WTC11 (cell line): ENCODE measurements at regions not wholly inside any gene's neighbourhood (a gene's known extent, or its start where the extent isn't known, plus 50 kb on each side); places are given as distances from the start of the nearest gene placed in this dataset.
"Not testable (repeated sequence)": the region's sequence is repeated elsewhere in the genome, so short reads cannot be mapped to it uniquely, and the experiment has no call there.

Experiments
- CTCF ChIP-seq: fragments of 200-600 bp; IDR thresholded peaks from 2 replicates; pipeline ENCODE4 v1.8.0; 2022; ENCODE audit warnings: antibody characterized with exemption
- ESRRA ChIP-seq: sonication (generic); formaldehyde crosslinking; IDR thresholded peaks from 2 replicates; pipeline ENCODE4 v1.8.1; 2022; ENCODE audit warnings: mild to moderate bottlenecking, missing genetic modification reagents, borderline replicate concordance
- FOXJ3 ChIP-seq: sonication (generic); formaldehyde crosslinking; IDR thresholded peaks from 2 replicates; pipeline ENCODE4 v1.9.0; 2021; ENCODE audit warnings: missing genetic modification reagents, mild to moderate bottlenecking, borderline replicate concordance
- FOXP4 ChIP-seq: sonication (generic); formaldehyde crosslinking; IDR thresholded peaks from 2 replicates; pipeline ENCODE4 v1.8.0; 2022; ENCODE audit warnings: mild to moderate bottlenecking, missing genetic modification reagents
- GABPB1 ChIP-seq: sonication (generic); formaldehyde crosslinking; IDR thresholded peaks from 2 replicates; pipeline ENCODE4 v1.8.1; 2023; ENCODE audit warnings: mild to moderate bottlenecking, missing genetic modification reagents
- NFE2L1 ChIP-seq: sonication (generic); formaldehyde crosslinking; IDR thresholded peaks from 2 replicates; pipeline ENCODE4 v1.8.1; 2023; ENCODE audit warnings: missing genetic modification reagents
- NR2C2 ChIP-seq: sonication (generic); formaldehyde crosslinking; IDR thresholded peaks from 2 replicates; pipeline ENCODE4 v1.8.0; 2022; ENCODE audit warnings: mild to moderate bottlenecking, missing genetic modification reagents
- NR3C1 ChIP-seq: sonication (generic); formaldehyde crosslinking; conservative IDR thresholded peaks from 2 replicates; pipeline ENCODE4 v1.8.1; 2023; ENCODE audit warnings: low read depth, mild to moderate bottlenecking, missing genetic modification reagents
- SP1 ChIP-seq: sonication (generic); formaldehyde crosslinking; conservative IDR thresholded peaks from 2 replicates; pipeline ENCODE4 v1.8.1; 2022; ENCODE audit warnings: missing genetic modification reagents
- ZBTB21 ChIP-seq: sonication (generic); formaldehyde crosslinking; IDR thresholded peaks from 2 replicates; pipeline ENCODE4 v1.8.1; 2023; ENCODE audit warnings: mild to moderate bottlenecking, missing genetic modification reagents, borderline replicate concordance
- ZNF232 ChIP-seq: sonication (generic); formaldehyde crosslinking; IDR thresholded peaks from 2 replicates; pipeline ENCODE4 v1.8.0; 2022; ENCODE audit warnings: mild to moderate bottlenecking, missing genetic modification reagents
- ZNF423 ChIP-seq: fragments of 250-450 bp; sonication (Bioruptor Pico); IDR thresholded peaks from 2 replicates; pipeline ENCODE4 v2.1.2; 2022; ENCODE audit warnings: mild to moderate bottlenecking, moderate library complexity
- TF ChIP-seq, protein P1 (sequence below): sonication (generic); formaldehyde crosslinking; IDR thresholded peaks from 2 replicates; pipeline ENCODE4 v1.8.0; 2022; ENCODE audit warnings: mild to moderate bottlenecking, missing genetic modification reagents
- TF ChIP-seq, protein P2 (sequence below): sonication (generic); formaldehyde crosslinking; IDR thresholded peaks from 2 replicates; pipeline ENCODE4 v1.8.1; 2023; ENCODE audit warnings: mild to moderate bottlenecking, missing genetic modification reagents, moderate library complexity

GRCh38 chr2:139410833-139411174, 630.6 kb upstream of the NXPH2 start:
- TF ChIP-seq ZNF423 (CRISPR knock-in tag); FOXP4; CTCF; ZBTB21 (CRISPR knock-in tag); ESRRA (CRISPR knock-in tag); NR3C1; SP1 (CRISPR knock-in tag); FOXJ3 (CRISPR knock-in tag); NR2C2 (CRISPR knock-in tag); NFE2L1 (CRISPR knock-in tag); ZNF232; GABPB1: not testable (repeated sequence)
- TF ChIP-seq, protein P1, sequence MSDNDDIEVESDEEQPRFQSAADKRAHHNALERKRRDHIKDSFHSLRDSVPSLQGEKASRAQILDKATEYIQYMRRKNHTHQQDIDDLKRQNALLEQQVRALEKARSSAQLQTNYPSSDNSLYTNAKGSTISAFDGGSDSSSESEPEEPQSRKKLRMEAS (CRISPR knock-in tag): not testable (repeated sequence)
- TF ChIP-seq, protein P2, sequence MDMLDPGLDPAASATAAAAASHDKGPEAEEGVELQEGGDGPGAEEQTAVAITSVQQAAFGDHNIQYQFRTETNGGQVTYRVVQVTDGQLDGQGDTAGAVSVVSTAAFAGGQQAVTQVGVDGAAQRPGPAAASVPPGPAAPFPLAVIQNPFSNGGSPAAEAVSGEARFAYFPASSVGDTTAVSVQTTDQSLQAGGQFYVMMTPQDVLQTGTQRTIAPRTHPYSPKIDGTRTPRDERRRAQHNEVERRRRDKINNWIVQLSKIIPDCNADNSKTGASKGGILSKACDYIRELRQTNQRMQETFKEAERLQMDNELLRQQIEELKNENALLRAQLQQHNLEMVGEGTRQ: not testable (repeated sequence)
